ENCODE measurements at regions not wholly inside any gene's neighbourhood (a gene's known extent, or its start where the extent isn't known, plus 50 kb on each side); places are given as distances from the start of the nearest gene placed in this dataset.

- H3K4me3 ChIP-seq (ENCODE audit: low read length): no peak overlapping the region
- no peak for TF ChIP-seq CTCF (conservative IDR thresholded peaks at IDR 0.05; ENCODE audit: low read depth, low read length)
- DNase-seq (ENCODE audit: low read depth): peak; percentile 78
These were observed 531.0 kb upstream of the SETBP1 start for GRCh38 chr18:44149706-44150105.

- no peak for TF ChIP-seq CTCF (conservative IDR thresholded peaks at IDR 0.05; ENCODE audit: low read depth, low read length)
- no peak overlapping the region for H3K4me3 ChIP-seq (ENCODE audit: low read length)
- no peak for DNase-seq (ENCODE audit: low read depth)
These were observed 526.7 kb upstream of the SETBP1 start for GRCh38 chr18:44153981-44154380.

- TF ChIP-seq CTCF (conservative IDR thresholded peaks at IDR 0.05; ENCODE audit: low read depth, low read length): no peak
- DNase-seq (ENCODE audit: low read depth): no peak
- H3K4me3 ChIP-seq (ENCODE audit: low read length): no peak overlapping the region
These were observed 524.6 kb upstream of the SETBP1 start for GRCh38 chr18:44156126-44156525.

- no peak for TF ChIP-seq CTCF (conservative IDR thresholded peaks at IDR 0.05; ENCODE audit: low read depth, low read length)
- H3K4me3 ChIP-seq (ENCODE audit: low read length): no peak overlapping the region
- no peak for DNase-seq (ENCODE audit: low read depth)
These were observed 523.8 kb upstream of the SETBP1 start for GRCh38 chr18:44156776-44157335.

- TF ChIP-seq CTCF (conservative IDR thresholded peaks at IDR 0.05; ENCODE audit: low read depth, low read length): no peak
- H3K4me3 ChIP-seq (ENCODE audit: low read length): no peak overlapping the region
- no peak for DNase-seq (ENCODE audit: low read depth)
These were observed 510.3 kb upstream of the SETBP1 start for GRCh38 chr18:44170208-44170880.

- no peak for TF ChIP-seq CTCF (conservative IDR thresholded peaks at IDR 0.05; ENCODE audit: low read depth, low read length)
- no peak overlapping the region for H3K4me3 ChIP-seq (ENCODE audit: low read length)
- DNase-seq (ENCODE audit: low read depth): no peak
These were observed 509.4 kb upstream of the SETBP1 start for GRCh38 chr18:44171301-44171700.

GRCh38 chr18:44175891-44176290 lies 504.8 kb upstream of the SETBP1 start:
- H3K4me3 ChIP-seq (ENCODE audit: low read length): no peak overlapping the region
- no peak for DNase-seq (ENCODE audit: low read depth)
- no peak for TF ChIP-seq CTCF (conservative IDR thresholded peaks at IDR 0.05; ENCODE audit: low read depth, low read length)

Data from retinal pigment epithelial cell (primary cell).